SK-N-SH treated with all-trans-retinoic acid at 6 μM for 48 hours (cell line): ENCODE measurements at regions not wholly inside any gene's neighbourhood (a gene's known extent, or its start where the extent isn't known, plus 50 kb on each side); places are given as distances from the start of the nearest gene placed in this dataset.

Experiments
- ARNTL ChIP-seq: fragments of 450-650 bp; formaldehyde crosslinking; IDR thresholded peaks from 2 replicates; pipeline ENCODE4 v1.5.0; 2020; ENCODE audit warnings: low read depth, mild to moderate bottlenecking, moderate library complexity, borderline replicate concordance
- PPARA ChIP-seq: fragments of 250-450 bp; sonication (Bioruptor Pico); IDR thresholded peaks from 2 replicates; pipeline ENCODE4 v1.5.0; 2020; ENCODE audit warnings: mild to moderate bottlenecking, borderline replicate concordance
- TF ChIP-seq, protein P1 (sequence below): fragments of 250-450 bp; sonication (Bioruptor Pico); IDR thresholded peaks from 2 replicates; pipeline ENCODE4 v1.8.0; 2020; ENCODE audit warnings: mild to moderate bottlenecking, moderate library complexity, borderline replicate concordance

- TF ChIP-seq ARNTL (CRISPR knock-in tag) (no peak), PPARA (CRISPR knock-in tag) (no peak)
- TF ChIP-seq, protein P1, sequence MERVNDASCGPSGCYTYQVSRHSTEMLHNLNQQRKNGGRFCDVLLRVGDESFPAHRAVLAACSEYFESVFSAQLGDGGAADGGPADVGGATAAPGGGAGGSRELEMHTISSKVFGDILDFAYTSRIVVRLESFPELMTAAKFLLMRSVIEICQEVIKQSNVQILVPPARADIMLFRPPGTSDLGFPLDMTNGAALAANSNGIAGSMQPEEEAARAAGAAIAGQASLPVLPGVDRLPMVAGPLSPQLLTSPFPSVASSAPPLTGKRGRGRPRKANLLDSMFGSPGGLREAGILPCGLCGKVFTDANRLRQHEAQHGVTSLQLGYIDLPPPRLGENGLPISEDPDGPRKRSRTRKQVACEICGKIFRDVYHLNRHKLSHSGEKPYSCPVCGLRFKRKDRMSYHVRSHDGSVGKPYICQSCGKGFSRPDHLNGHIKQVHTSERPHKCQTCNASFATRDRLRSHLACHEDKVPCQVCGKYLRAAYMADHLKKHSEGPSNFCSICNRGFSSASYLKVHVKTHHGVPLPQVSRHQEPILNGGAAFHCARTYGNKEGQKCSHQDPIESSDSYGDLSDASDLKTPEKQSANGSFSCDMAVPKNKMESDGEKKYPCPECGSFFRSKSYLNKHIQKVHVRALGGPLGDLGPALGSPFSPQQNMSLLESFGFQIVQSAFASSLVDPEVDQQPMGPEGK, result no peak
Observed at GRCh38 chr12:113647048-113647447, 175.4 kb upstream of the LHX5 start.
